RKO (cell line): ENCODE measurements at regions not wholly inside any gene's neighbourhood (a gene's known extent, or its start where the extent isn't known, plus 50 kb on each side); places are given as distances from the start of the nearest gene placed in this dataset.
"Not testable (repeated sequence)": the region's sequence is repeated elsewhere in the genome, so short reads cannot be mapped to it uniquely, and the experiment has no call there.

Source experiments
- DNase-seq: peaks from one replicate; pipeline ENCODE4 v3.0.0-alpha.2; 2016; ENCODE audit warnings: low spot score

DNA sequence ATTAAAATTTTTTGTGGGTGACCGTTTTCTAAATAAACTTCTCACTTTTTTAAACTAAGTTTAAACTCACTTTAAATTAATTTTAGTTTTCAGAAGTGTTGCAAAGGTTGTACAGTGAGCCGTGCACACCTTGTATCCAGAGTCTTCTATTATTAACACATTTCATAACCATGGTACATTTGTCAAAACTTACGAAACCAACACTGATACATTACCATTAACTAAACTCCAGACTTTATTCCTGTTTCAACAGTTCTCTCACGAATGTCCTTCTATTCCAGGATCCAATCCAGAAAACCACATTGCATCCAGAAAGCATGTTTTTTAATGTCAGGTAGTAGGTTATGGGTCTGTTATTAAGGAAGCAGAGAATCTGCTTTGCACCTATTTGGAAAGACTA, 319.9 kb downstream of the CBLN4 start:
- no peak for DNase-seq

- DNase-seq: no peak
Observed at GRCh38 chr20:55684578-55684977, 320.7 kb downstream of the CBLN4 start.

DNA sequence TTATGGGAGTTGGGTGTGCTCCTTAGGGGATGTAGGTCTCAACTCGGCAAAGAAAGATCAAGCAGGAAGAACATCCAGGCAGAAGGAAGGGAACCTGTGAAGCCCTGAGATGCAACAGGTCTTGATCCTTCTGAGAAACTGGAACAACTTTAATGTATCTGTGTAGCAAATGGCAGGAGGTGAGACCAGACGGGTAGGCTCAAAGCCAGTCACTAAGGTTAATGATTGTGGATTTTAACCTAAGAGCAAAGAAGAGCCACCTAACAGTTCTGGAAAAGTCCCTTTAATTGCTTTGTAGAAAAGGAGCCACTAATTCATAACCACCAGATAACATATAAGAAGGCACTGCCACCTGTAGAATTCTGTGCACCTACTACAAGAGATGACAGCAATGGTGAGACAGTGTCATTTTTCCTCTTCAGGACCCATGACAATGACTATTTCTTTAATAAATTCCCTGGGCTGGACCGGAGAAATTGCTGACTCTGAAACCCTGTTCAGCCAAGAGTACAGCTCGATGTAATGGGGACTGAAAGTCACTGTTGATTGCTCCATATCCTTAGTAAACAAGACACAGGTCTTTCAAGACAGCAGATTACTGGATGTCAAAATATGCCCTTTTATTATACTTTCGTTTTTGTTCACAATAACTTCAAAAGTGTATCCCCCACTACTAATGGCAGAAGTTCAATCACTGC, 326.2 kb downstream of the CBLN4 start:
- DNase-seq: no peak

DNA sequence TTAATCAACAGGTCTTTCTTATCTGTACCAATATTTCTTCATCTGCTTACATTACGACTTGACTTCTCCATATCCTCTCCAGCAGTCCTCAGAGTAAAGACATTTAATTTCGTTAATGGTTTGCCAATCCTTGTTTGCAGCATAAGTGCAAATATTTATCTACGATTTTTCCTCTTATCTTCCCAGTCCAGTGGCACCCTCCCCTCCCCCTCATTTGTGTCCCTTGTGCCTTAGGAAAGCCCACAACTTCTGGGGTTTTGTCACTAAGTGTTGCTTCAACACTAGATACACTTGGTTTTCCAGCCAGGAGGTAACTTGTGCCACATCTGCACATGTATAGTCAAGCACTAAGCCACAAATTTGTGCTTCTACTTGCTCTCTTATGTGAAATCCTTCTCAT, 327.2 kb downstream of the CBLN4 start:
- DNase-seq: no peak

- DNase-seq: no peak
Observed at GRCh38 chr20:55677011-55677410, 328.3 kb downstream of the CBLN4 start.

- DNase-seq: no peak
Observed at GRCh38 chr20:55676097-55676496, 329.2 kb downstream of the CBLN4 start.

- DNase-seq: no peak
Observed at GRCh38 chr20:55668631-55669030, 336.7 kb downstream of the CBLN4 start.

- no peak for DNase-seq
Observed at GRCh38 chr20:55667955-55668354, 337.4 kb downstream of the CBLN4 start.

DNA sequence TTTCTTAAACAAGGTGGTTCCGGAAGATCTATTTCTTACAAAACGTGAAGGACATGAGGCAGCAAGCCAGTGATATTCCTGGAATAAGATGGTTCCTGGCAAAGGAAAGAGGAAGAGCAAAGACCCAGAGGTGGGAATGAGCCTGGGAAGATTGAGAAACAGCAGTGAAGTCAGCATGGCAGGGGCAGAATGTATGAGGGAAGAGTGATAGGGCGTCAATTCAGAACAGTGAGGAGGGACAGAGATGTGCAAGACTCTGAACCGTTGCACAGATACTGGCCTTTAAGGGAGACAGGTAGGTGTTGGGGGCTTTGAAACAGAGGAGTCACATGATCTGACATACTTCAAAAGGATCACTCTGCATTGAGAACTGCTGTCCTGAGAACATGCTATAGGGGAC, 338.3 kb downstream of the CBLN4 start:
- no peak for DNase-seq

- DNase-seq: no peak
Observed at GRCh38 chr20:55656231-55656775, 349.0 kb downstream of the CBLN4 start.

GRCh38 chr20:55650657-55651360, 354.5 kb downstream of the CBLN4 start:
- no peak for DNase-seq

GRCh38 chr20:55649254-55649653, 356.1 kb downstream of the CBLN4 start:
- no peak for DNase-seq

GRCh38 chr20:55646851-55647250, 358.5 kb downstream of the CBLN4 start:
- DNase-seq: no peak

GRCh38 chr20:55641497-55641896, 363.8 kb downstream of the CBLN4 start:
- DNase-seq: no peak

GRCh38 chr20:55635870-55636269, 369.4 kb downstream of the CBLN4 start:
- no peak for DNase-seq

GRCh38 chr20:55632592-55632991, 372.7 kb downstream of the CBLN4 start:
- no peak for DNase-seq

DNA sequence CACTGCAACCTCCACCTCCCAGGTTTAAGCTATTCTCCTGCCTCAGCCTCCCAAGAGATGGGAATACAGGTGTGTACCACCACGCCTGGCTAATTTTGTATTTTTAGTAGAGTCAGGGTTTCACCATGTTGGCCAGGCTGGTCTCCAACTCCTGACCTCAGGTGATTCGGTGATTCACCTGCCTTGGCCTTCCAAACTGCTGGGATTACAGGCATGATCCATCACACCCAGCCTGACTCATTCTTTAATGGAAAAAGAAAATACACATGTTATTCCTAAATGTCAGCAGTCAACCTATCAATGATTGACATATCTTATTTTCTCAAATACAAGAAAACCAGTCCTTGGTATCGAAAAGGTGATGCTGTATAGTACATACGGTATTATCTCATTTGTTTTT, 376.2 kb downstream of the CBLN4 start:
- not testable (repeated sequence) for DNase-seq

GRCh38 chr20:55626716-55627115, 378.6 kb downstream of the CBLN4 start:
- DNase-seq: no peak

DNA sequence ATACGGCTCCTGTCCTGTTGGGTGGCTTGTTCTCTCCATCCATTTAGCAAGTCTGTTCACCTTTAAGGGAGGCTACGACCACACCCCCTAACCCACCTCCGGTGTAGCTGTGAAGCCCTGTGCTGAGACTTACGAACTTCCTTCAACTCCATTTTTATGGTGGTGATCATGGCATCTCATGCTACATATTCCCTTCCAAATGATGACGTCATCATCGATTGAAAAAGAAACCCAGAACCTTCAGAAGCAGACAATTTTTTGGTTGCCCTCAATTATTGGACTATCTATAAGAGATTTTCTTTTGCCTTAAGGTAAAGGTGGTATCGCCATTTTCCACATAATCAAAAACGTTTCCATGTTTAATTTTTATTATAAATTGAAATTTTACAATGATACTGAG, 389.0 kb downstream of the CBLN4 start:
- no peak for DNase-seq

- no peak for DNase-seq
Observed at GRCh38 chr20:55615818-55616217, 389.5 kb downstream of the CBLN4 start.

GRCh38 chr20:55614220-55614757, 391.0 kb downstream of the CBLN4 start:
- no peak for DNase-seq

DNA sequence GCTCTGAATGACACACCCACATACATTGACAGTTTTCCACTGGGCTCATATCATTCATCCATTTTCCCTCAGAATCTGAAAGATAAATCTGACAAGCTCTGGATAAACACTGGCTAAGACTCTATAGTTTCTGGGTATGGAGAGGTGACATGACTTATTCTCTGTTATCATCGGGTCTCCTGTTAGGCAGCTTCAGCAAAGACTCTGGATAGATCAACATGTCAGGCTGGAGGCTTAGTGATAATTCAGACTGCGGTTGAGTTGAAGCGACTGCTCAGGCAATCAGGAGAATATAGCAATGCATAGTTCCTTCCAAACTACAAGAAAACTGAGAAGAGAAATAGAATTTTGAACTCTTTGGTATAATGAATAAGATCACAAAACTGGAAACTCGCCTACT, 394.6 kb downstream of the CBLN4 start:
- DNase-seq: no peak

- DNase-seq: no peak
Observed at GRCh38 chr20:55605594-55605993, 399.7 kb downstream of the CBLN4 start.
